Stimulated activated CD4-positive, alpha-beta T cell treated with anti-CD3 and anti-CD28 coated beads, Interleukin-2, amount 100 ng/mL, for 24 hours (primary cell): ENCODE measurements at regions not wholly inside any gene's neighbourhood (a gene's known extent, or its start where the extent isn't known, plus 50 kb on each side); places are given as distances from the start of the nearest gene placed in this dataset.

Source experiments
- DNase-seq, 2 donors: peaks; one replicate each; pipeline ENCODE4 v3.0.0-alpha.2; 2020

DNA sequence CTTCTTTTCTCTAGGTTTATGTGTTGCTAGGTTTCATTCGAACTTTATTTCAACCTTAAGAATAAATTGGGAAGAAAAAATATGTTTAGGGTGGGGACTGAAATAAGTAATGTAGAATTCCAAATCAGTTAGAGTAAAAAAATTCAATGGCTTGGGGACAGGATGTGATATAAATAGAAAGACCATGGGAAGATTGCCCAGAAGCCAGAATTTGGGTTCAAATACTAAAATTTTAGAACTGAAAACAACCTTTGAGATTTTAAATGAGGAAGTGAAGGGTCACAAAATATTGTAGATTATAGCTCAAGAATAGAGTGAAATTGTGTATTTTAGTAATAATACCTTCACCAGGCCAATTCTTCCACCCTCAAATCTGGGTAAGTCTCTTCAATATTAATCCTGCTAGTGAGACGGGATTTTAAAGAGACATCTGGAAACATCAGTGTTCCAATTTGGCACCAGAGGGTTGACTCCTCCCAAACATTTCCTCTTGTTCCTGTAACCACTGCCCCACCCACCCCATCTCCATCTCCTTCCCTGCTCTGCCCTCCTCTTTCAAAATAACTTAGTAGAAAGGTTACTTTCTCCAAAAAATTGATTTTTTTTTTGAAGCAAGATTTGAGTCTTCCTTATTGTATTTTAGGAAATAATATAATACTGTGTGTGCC lies 51.3 kb upstream of the FAM3C start:
- DNase-seq = no peak

- no peak for DNase-seq
These were observed 50.4 kb upstream of the FAM3C start for GRCh38 chr7:121446526-121446925.
